GM19035 (cell line): ENCODE measurements at regions not wholly inside any gene's neighbourhood (a gene's known extent, or its start where the extent isn't known, plus 50 kb on each side); places are given as distances from the start of the nearest gene placed in this dataset.
"Not testable (repeated sequence)": the region's sequence is repeated elsewhere in the genome, so short reads cannot be mapped to it uniquely, and the experiment has no call there.

Experiments
- ATAC-seq: cut with Tn5 transposase; IDR thresholded peaks from one replicate; pipeline ENCODE4 v1.9.1; 2021; ENCODE audit not compliant: unreplicated experiment

- ATAC-seq, result no peak
Observed at GRCh38 chr10:78335691-78336401, 302.2 kb downstream of the RPS24 start.

- ATAC-seq, result no peak
Observed at GRCh38 chr10:78336402-78336791, 302.7 kb downstream of the RPS24 start.

- ATAC-seq, result no peak
Observed at GRCh38 chr10:78337016-78337415, 303.4 kb downstream of the RPS24 start.

- no peak for ATAC-seq
Observed at GRCh38 chr10:78337646-78338391, 304.2 kb downstream of the RPS24 start.

GRCh38 chr10:78338717-78339116, 305.1 kb downstream of the RPS24 start:
- no peak for ATAC-seq

- ATAC-seq, result no peak
Observed at GRCh38 chr10:78339251-78339650, 305.6 kb downstream of the RPS24 start.

GRCh38 chr10:78341953-78342614, 308.4 kb downstream of the RPS24 start:
- no peak for ATAC-seq

- ATAC-seq, result no peak
Observed at GRCh38 chr10:78342827-78343653, 309.4 kb downstream of the RPS24 start.

GRCh38 chr10:78344257-78344656, 310.6 kb downstream of the RPS24 start:
- ATAC-seq, result not testable (repeated sequence)

GRCh38 chr10:78345515-78345914, 311.9 kb downstream of the RPS24 start:
- not testable (repeated sequence) for ATAC-seq

GRCh38 chr10:78346721-78347120, 313.1 kb downstream of the RPS24 start:
- no peak for ATAC-seq

GRCh38 chr10:78348411-78349164, 314.9 kb downstream of the RPS24 start:
- ATAC-seq, result no peak

GRCh38 chr10:78349165-78349516, 315.5 kb downstream of the RPS24 start:
- no peak for ATAC-seq

- ATAC-seq, result no peak
Observed at GRCh38 chr10:78349911-78350663, 316.4 kb downstream of the RPS24 start.

GRCh38 chr10:78351283-78351682, 317.6 kb downstream of the RPS24 start:
- no peak for ATAC-seq

- no peak for ATAC-seq
Observed at GRCh38 chr10:78351809-78352208, 318.1 kb downstream of the RPS24 start.

GRCh38 chr10:78353636-78354035, 320.0 kb downstream of the RPS24 start:
- ATAC-seq, result no peak

- no peak for ATAC-seq
Observed at GRCh38 chr10:78354101-78354500, 320.4 kb downstream of the RPS24 start.

GRCh38 chr10:78356291-78356900, 322.7 kb downstream of the RPS24 start:
- ATAC-seq, result no peak
